Astrocyte (in vitro differentiated cells and primary cell): ENCODE measurements at regions not wholly inside any gene's neighbourhood (a gene's known extent, or its start where the extent isn't known, plus 50 kb on each side); places are given as distances from the start of the nearest gene placed in this dataset.

ENCODE experiments used
- DNase-seq: peaks from one replicate; pipeline ENCODE4 v3.0.0-alpha.2; 2010; ENCODE audit warnings: low read depth
- FAIRE-seq: peaks from 2 replicates; lab custom pipeline; 2011; peaks lifted over from hg19 to GRCh38; lab: Jason Lieb, UNC
- H2AFZ ChIP-seq: 2 replicates; pipeline ENCODE4 v1.6.0; 2012; ENCODE audit warnings: low read depth, low read length, inconsistent platforms
- H3K27ac ChIP-seq: 2 replicates; pipeline ENCODE4 v1.5.1; 2011; ENCODE audit warnings: low read depth, low read length, inconsistent platforms
- H3K27me3 ChIP-seq: 2 replicates; pipeline ENCODE4 v1.6.0; 2011; ENCODE audit warnings: low read length, inconsistent platforms; ENCODE audit not compliant: insufficient read depth
- H3K36me3 ChIP-seq: 2 replicates; pipeline ENCODE4 v1.5.1; 2011; ENCODE audit warnings: low read length, inconsistent platforms; ENCODE audit not compliant: insufficient read depth
- H3K4me1 ChIP-seq: 2 replicates; pipeline ENCODE4 v1.5.1; 2011; ENCODE audit warnings: low read length, inconsistent platforms; ENCODE audit not compliant: insufficient read depth
- H3K4me2 ChIP-seq: 2 replicates; pipeline ENCODE4 v1.6.0; 2012; ENCODE audit warnings: low read length, inconsistent platforms
- H3K4me3 ChIP-seq: 2 replicates; pipeline ENCODE4 v1.5.1; 2011; ENCODE audit warnings: low read depth, mild to moderate bottlenecking, low read length, inconsistent platforms; ENCODE audit not compliant: insufficient read depth
- H3K79me2 ChIP-seq: 2 replicates; pipeline ENCODE4 v1.6.0; 2012; ENCODE audit warnings: mild to moderate bottlenecking, low read length, inconsistent platforms; ENCODE audit not compliant: insufficient read depth
- H3K9ac ChIP-seq: 2 replicates; pipeline ENCODE4 v1.6.0; 2012; ENCODE audit warnings: mild to moderate bottlenecking, low read length, inconsistent platforms
- H3K9me3 ChIP-seq: 2 replicates; pipeline ENCODE4 v1.5.1; 2012; ENCODE audit warnings: low read depth, mild to moderate bottlenecking, low read length, inconsistent platforms; ENCODE audit not compliant: insufficient read depth
- H4K20me1 ChIP-seq: 2 replicates; pipeline ENCODE4 v1.6.0; 2012; ENCODE audit warnings: low read length, inconsistent platforms; ENCODE audit not compliant: insufficient read depth
- H3K27ac Mint-ChIP-seq: one replicate; pipeline ENCODE4 v1.8.0; 2021; ENCODE audit warnings: mild to moderate bottlenecking, mixed read lengths; ENCODE audit not compliant: unreplicated experiment
- H3K27me3 Mint-ChIP-seq: one replicate; pipeline ENCODE4 v1.8.0; 2021; ENCODE audit warnings: low read depth, mixed read lengths; ENCODE audit not compliant: unreplicated experiment
- H3K36me3 Mint-ChIP-seq: one replicate; pipeline ENCODE4 v1.8.0; 2021; ENCODE audit warnings: low read depth, mixed read lengths; ENCODE audit not compliant: unreplicated experiment
- H3K4me1 Mint-ChIP-seq: one replicate; pipeline ENCODE4 v1.8.0; 2021; ENCODE audit warnings: low read depth, mixed read lengths; ENCODE audit not compliant: unreplicated experiment
- H3K4me3 Mint-ChIP-seq: one replicate; pipeline ENCODE4 v1.8.0; 2021; ENCODE audit warnings: mild to moderate bottlenecking, moderate library complexity, mixed read lengths; ENCODE audit not compliant: unreplicated experiment
- H3K9me3 Mint-ChIP-seq: one replicate; pipeline ENCODE4 v1.8.0; 2021; ENCODE audit warnings: mild to moderate bottlenecking, mixed read lengths; ENCODE audit not compliant: unreplicated experiment
- EZH2 ChIP-seq: IDR thresholded peaks from 2 replicates; pipeline ENCODE4 v1.6.1; 2012; ENCODE audit warnings: mild to moderate bottlenecking, low read length, inconsistent platforms; ENCODE audit not compliant: insufficient read depth
- TF ChIP-seq, protein P1 (sequence below): IDR thresholded peaks from 2 replicates; pipeline ENCODE4 v1.5.1; 2011; ENCODE audit warnings: low read depth, mild to moderate bottlenecking, inconsistent platforms, low read length, moderate library complexity; ENCODE audit not compliant: insufficient read depth

DNA sequence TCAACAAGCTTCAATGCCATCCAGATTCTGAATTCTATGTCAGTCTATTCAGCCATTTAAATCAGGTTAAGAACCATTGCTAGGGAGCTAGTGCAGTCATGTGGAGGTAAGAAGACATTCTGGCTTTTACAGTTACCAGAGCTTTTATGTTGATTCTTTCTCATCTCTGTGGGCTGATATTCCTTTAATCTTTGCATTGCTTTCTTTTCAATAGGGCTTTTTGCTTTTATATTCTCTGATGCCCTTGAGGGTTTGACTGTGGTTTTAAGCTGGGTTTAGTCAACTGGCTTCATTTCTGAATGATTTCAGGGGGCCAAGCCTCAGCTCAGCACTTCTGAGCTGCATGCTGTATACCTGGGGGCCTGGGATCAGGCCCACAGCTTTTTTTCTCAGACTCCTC is 51.0 kb upstream of the GORAB start:
- H3K9ac ChIP-seq = no peak overlapping the region
- no peaks in the 10 kb centered on the region for H3K9me3 ChIP-seq
- TF ChIP-seq, protein P1, sequence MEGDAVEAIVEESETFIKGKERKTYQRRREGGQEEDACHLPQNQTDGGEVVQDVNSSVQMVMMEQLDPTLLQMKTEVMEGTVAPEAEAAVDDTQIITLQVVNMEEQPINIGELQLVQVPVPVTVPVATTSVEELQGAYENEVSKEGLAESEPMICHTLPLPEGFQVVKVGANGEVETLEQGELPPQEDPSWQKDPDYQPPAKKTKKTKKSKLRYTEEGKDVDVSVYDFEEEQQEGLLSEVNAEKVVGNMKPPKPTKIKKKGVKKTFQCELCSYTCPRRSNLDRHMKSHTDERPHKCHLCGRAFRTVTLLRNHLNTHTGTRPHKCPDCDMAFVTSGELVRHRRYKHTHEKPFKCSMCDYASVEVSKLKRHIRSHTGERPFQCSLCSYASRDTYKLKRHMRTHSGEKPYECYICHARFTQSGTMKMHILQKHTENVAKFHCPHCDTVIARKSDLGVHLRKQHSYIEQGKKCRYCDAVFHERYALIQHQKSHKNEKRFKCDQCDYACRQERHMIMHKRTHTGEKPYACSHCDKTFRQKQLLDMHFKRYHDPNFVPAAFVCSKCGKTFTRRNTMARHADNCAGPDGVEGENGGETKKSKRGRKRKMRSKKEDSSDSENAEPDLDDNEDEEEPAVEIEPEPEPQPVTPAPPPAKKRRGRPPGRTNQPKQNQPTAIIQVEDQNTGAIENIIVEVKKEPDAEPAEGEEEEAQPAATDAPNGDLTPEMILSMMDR = no peak
- TF ChIP-seq EZH2 = no peak
- no peak overlapping the region for H3K27ac Mint-ChIP-seq
- no peak overlapping the region for H3K4me2 ChIP-seq
- H3K36me3 ChIP-seq = no peaks in the 10 kb centered on the region
- no peaks in the 10 kb centered on the region for H3K4me1 Mint-ChIP-seq
- no peaks in the 10 kb centered on the region for H3K79me2 ChIP-seq
- H3K27me3 ChIP-seq = no peaks in the 10 kb centered on the region
- no peak overlapping the region for H3K4me3 ChIP-seq
- no peak for FAIRE-seq
- H3K36me3 Mint-ChIP-seq = no peaks in the 10 kb centered on the region
- H3K27ac ChIP-seq = no peak overlapping the region
- no peaks in the 10 kb centered on the region for H3K9me3 Mint-ChIP-seq
- DNase-seq = no peak
- no peak overlapping the region for H2AFZ ChIP-seq
- H3K4me3 Mint-ChIP-seq = no peak overlapping the region
- no peaks in the 10 kb centered on the region for H3K27me3 Mint-ChIP-seq
- no peaks in the 10 kb centered on the region for H4K20me1 ChIP-seq
- H3K4me1 ChIP-seq = no peaks in the 10 kb centered on the region
